Naive thymus-derived CD8-positive, alpha-beta T cell (primary cell): ENCODE measurements at regions not wholly inside any gene's neighbourhood (a gene's known extent, or its start where the extent isn't known, plus 50 kb on each side); places are given as distances from the start of the nearest gene placed in this dataset.
"Not testable (repeated sequence)": the region's sequence is repeated elsewhere in the genome, so short reads cannot be mapped to it uniquely, and the experiment has no call there.

Source experiments
- ATAC-seq, 2 donors: fragments of 150-1000 bp; cut with Tn5 transposase in 1 of 2; sonication (Bioruptor Pico), chemical (Tn5 transposase) in 1 of 2; 1 replicate in 1 of 2; 2 replicates in 1 of 2; pipeline ENCODE4 v1.10.0; 2021; ENCODE audit warnings: mild to moderate bottlenecking in 2 of 2, moderate library complexity in 2 of 2
- POLR2A ChIA-PET: fragments of 350-600 bp; sonication (Branson Sonifier 250); formaldehyde crosslinking; loops from one replicate; lab custom pipeline; 2021; ENCODE audit warnings: antibody characterized with exemption; lab: Charles Lee
- DNase-seq, 10 donors: peaks; one replicate each; pipeline versions ENCODE4 v3.0.0 to v3.0.0-alpha.2; 2020 to 2022
- H3K27ac Mint-ChIP-seq, 10 donors: one replicate each; pipeline ENCODE4 v1.8.0; 2020 to 2022; ENCODE audit warnings: mild to moderate bottlenecking in 10 of 10, mixed read lengths in 10 of 10, moderate library complexity in 4 of 10, inconsistent platforms in 1 of 10
- H3K27me3 Mint-ChIP-seq, 5 donors: one replicate each; pipeline ENCODE4 v1.8.0; 2021 to 2022; ENCODE audit warnings: mixed read lengths in 5 of 5
- H3K36me3 Mint-ChIP-seq, 3 donors: one replicate each; pipeline ENCODE4 v1.8.0; 2020 to 2022; ENCODE audit warnings: mixed read lengths in 3 of 3, mild to moderate bottlenecking in 2 of 3, inconsistent platforms in 1 of 3
- H3K4me1 Mint-ChIP-seq, 4 donors: one replicate each; pipeline ENCODE4 v1.8.0; 2021 to 2022; ENCODE audit warnings: mixed read lengths in 4 of 4
- H3K4me3 Mint-ChIP-seq, 10 donors: one replicate each; pipeline ENCODE4 v1.8.0; 2020 to 2022; ENCODE audit warnings: mild to moderate bottlenecking in 10 of 10, mixed read lengths in 10 of 10, moderate library complexity in 6 of 10, inconsistent platforms in 1 of 10
- H3K9me3 Mint-ChIP-seq, 9 donors: one replicate each; pipeline ENCODE4 v1.8.0; 2020 to 2022; ENCODE audit warnings: mixed read lengths in 9 of 9, mild to moderate bottlenecking in 3 of 9, inconsistent platforms in 1 of 9, moderate library complexity in 1 of 9

- Mint-ChIP-seq H3K4me3 (no peak overlapping the region), H3K27ac (no peak overlapping the region), H3K27me3 (no peaks in the 10 kb centered on the region), H3K4me1 (no peaks in the 10 kb centered on the region), H3K36me3 (no peaks in the 10 kb centered on the region), H3K9me3 (peaks cover 0 to 7% (median 0%) of the 10 kb centered on the region in 9 donors)
- DNase-seq, result no peak
- ATAC-seq, result no peak
- POLR2A ChIA-PET, result no interaction called here
These were observed 78.5 kb upstream of the ADAMTS5 start for GRCh38 chr21:27045281-27045985.

GRCh38 chr21:27043377-27043776 is 76.5 kb upstream of the ADAMTS5 start:
- H3K27ac Mint-ChIP-seq, result no peak overlapping the region

GRCh38 chr21:27040738-27041469 is 74.0 kb upstream of the ADAMTS5 start:
- ATAC-seq (no peak), DNase-seq (no peak)
- no peaks in the 10 kb centered on the region for H3K27me3 Mint-ChIP-seq
- no peak overlapping the region for H3K27ac Mint-ChIP-seq
- POLR2A ChIA-PET, result no interaction called here
- peaks cover 0 to 4% (median 0%) of the 10 kb centered on the region in 9 donors for H3K9me3 Mint-ChIP-seq
- no peaks in the 10 kb centered on the region for H3K4me1 Mint-ChIP-seq
- H3K4me3 Mint-ChIP-seq, result no peak overlapping the region
- no peaks in the 10 kb centered on the region for H3K36me3 Mint-ChIP-seq

More at GRCh38 chr21:27043377-27043776, 76.5 kb upstream of the ADAMTS5 start:
- peaks cover 0 to 4% (median 0%) of the 10 kb centered on the region in 9 donors for H3K9me3 Mint-ChIP-seq
- ATAC-seq (no peak), DNase-seq (no peak)
- no peaks in the 10 kb centered on the region for H3K27me3 Mint-ChIP-seq
- no peaks in the 10 kb centered on the region for H3K4me1 Mint-ChIP-seq
- H3K36me3 Mint-ChIP-seq, result no peaks in the 10 kb centered on the region
- no peak overlapping the region for H3K4me3 Mint-ChIP-seq
- POLR2A ChIA-PET, result no interaction called here

GRCh38 chr21:27036736-27037301 is 69.9 kb upstream of the ADAMTS5 start:
- no peak for DNase-seq
- Mint-ChIP-seq H3K4me1 (no peaks in the 10 kb centered on the region), H3K4me3 (no peak overlapping the region), H3K27me3 (no peaks in the 10 kb centered on the region), H3K36me3 (no peaks in the 10 kb centered on the region), H3K9me3 (peaks cover 0 to 11% (median 0%) of the 10 kb centered on the region in 9 donors), H3K27ac (no peak overlapping the region)
- no peak for ATAC-seq
- POLR2A ChIA-PET, result no interaction called here

GRCh38 chr21:27035791-27036190 is 68.9 kb upstream of the ADAMTS5 start:
- H3K36me3 Mint-ChIP-seq, result no peaks in the 10 kb centered on the region
- DNase-seq (no peak), ATAC-seq (no peak)
- H3K27me3 Mint-ChIP-seq, result no peaks in the 10 kb centered on the region
- no peak overlapping the region for H3K4me3 Mint-ChIP-seq
- no peaks in the 10 kb centered on the region for H3K4me1 Mint-ChIP-seq
- peaks cover 0 to 11% (median 0%) of the 10 kb centered on the region in 9 donors for H3K9me3 Mint-ChIP-seq
- POLR2A ChIA-PET, result no interaction called here
- H3K27ac Mint-ChIP-seq, result no peak overlapping the region

GRCh38 chr21:27034796-27035195 is 67.9 kb upstream of the ADAMTS5 start:
- H3K27me3 Mint-ChIP-seq, result no peaks in the 10 kb centered on the region
- no peaks in the 10 kb centered on the region for H3K36me3 Mint-ChIP-seq
- POLR2A ChIA-PET, result no interaction called here
- no peak for ATAC-seq
- H3K4me1 Mint-ChIP-seq, result no peaks in the 10 kb centered on the region
- H3K4me3 Mint-ChIP-seq, result no peak overlapping the region
- DNase-seq, result no peak
- H3K27ac Mint-ChIP-seq, result no peak overlapping the region
- peaks cover 0 to 11% (median 0%) of the 10 kb centered on the region in 9 donors for H3K9me3 Mint-ChIP-seq

- no peaks in the 10 kb centered on the region for H3K27me3 Mint-ChIP-seq
- no peak overlapping the region for H3K4me3 Mint-ChIP-seq
- no peak overlapping the region for H3K27ac Mint-ChIP-seq
- POLR2A ChIA-PET, result no interaction called here
- no peak for DNase-seq
- no peak for ATAC-seq
- peaks cover 0 to 11% (median 0%) of the 10 kb centered on the region in 9 donors for H3K9me3 Mint-ChIP-seq
- H3K36me3 Mint-ChIP-seq, result no peaks in the 10 kb centered on the region
- no peaks in the 10 kb centered on the region for H3K4me1 Mint-ChIP-seq
These were observed 66.6 kb upstream of the ADAMTS5 start for GRCh38 chr21:27033471-27033870.

GRCh38 chr21:27026501-27026900 is 59.6 kb upstream of the ADAMTS5 start:
- ATAC-seq, result no peak
- POLR2A ChIA-PET, result no interaction called here
- no peaks in the 10 kb centered on the region for H3K4me1 Mint-ChIP-seq
- DNase-seq, result no peak
- no peak overlapping the region for H3K4me3 Mint-ChIP-seq
- no peak overlapping the region for H3K27ac Mint-ChIP-seq
- peaks cover 0 to 8% (median 0%) of the 10 kb centered on the region in 5 donors for H3K27me3 Mint-ChIP-seq
- peaks cover 0 to 2% (median 0%) of the 10 kb centered on the region in 9 donors for H3K9me3 Mint-ChIP-seq
- H3K36me3 Mint-ChIP-seq, result no peaks in the 10 kb centered on the region

GRCh38 chr21:27025708-27026107 is 58.8 kb upstream of the ADAMTS5 start:
- H3K4me1 Mint-ChIP-seq, H3K27ac Mint-ChIP-seq, H3K27me3 Mint-ChIP-seq, DNase-seq, H3K4me3 Mint-ChIP-seq, H3K9me3 Mint-ChIP-seq, ATAC-seq, H3K36me3 Mint-ChIP-seq, POLR2A ChIA-PET: not testable (repeated sequence)

GRCh38 chr21:27024971-27025370 is 58.1 kb upstream of the ADAMTS5 start:
- peaks cover 0 to 8% (median 0%) of the 10 kb centered on the region in 5 donors for H3K27me3 Mint-ChIP-seq
- no peaks in the 10 kb centered on the region for H3K36me3 Mint-ChIP-seq
- POLR2A ChIA-PET, result no interaction called here
- ATAC-seq, result no peak
- H3K9me3 Mint-ChIP-seq, result peaks cover 0 to 2% (median 0%) of the 10 kb centered on the region in 9 donors
- DNase-seq, result no peak
- H3K4me1 Mint-ChIP-seq, result no peaks in the 10 kb centered on the region
- no peak overlapping the region for H3K4me3 Mint-ChIP-seq
- no peak overlapping the region for H3K27ac Mint-ChIP-seq

- no peak for DNase-seq
- no peak for ATAC-seq
- Mint-ChIP-seq H3K4me3 (no peak overlapping the region), H3K4me1 (no peaks in the 10 kb centered on the region), H3K9me3 (peaks cover 0 to 5% (median 0%) of the 10 kb centered on the region in 9 donors), H3K36me3 (no peaks in the 10 kb centered on the region), H3K27ac (no peak overlapping the region), H3K27me3 (peaks cover 0 to 8% (median 1%) of the 10 kb centered on the region in 5 donors)
- POLR2A ChIA-PET, result no interaction called here
These were observed 57.4 kb upstream of the ADAMTS5 start for GRCh38 chr21:27024301-27024700.

GRCh38 chr21:27023186-27023585 is 56.3 kb upstream of the ADAMTS5 start:
- POLR2A ChIA-PET, result no interaction called here
- Mint-ChIP-seq H3K27ac (no peak overlapping the region), H3K4me1 (no peaks in the 10 kb centered on the region), H3K36me3 (no peaks in the 10 kb centered on the region), H3K4me3 (no peak overlapping the region), H3K9me3 (peaks cover 0 to 5% (median under 1%) of the 10 kb centered on the region in 9 donors), H3K27me3 (peaks cover 0 to 8% (median 1%) of the 10 kb centered on the region in 5 donors)
- ATAC-seq (no peak), DNase-seq (no peak)

GRCh38 chr21:27021801-27022200 is 54.9 kb upstream of the ADAMTS5 start:
- H3K9me3 Mint-ChIP-seq, result peaks cover 0 to 12% (median 2%) of the 10 kb centered on the region in 9 donors
- POLR2A ChIA-PET, result no interaction called here
- no peak for DNase-seq
- H3K4me3 Mint-ChIP-seq, result no peak overlapping the region
- no peaks in the 10 kb centered on the region for H3K36me3 Mint-ChIP-seq
- no peak overlapping the region for H3K27ac Mint-ChIP-seq
- H3K4me1 Mint-ChIP-seq, result no peaks in the 10 kb centered on the region
- peaks cover 0 to 8% (median 2%) of the 10 kb centered on the region in 5 donors for H3K27me3 Mint-ChIP-seq
- ATAC-seq, result no peak
